Gastrocnemius medialis (tissue), 4 donors: ENCODE measurements at regions not wholly inside any gene's neighbourhood (a gene's known extent, or its start where the extent isn't known, plus 50 kb on each side); places are given as distances from the start of the nearest gene placed in this dataset.

Experiments used
- ATAC-seq, 2 donors: fragments of 150-250 bp; one replicate each; pipeline ENCODE4 v1.9.1; 2016
- DNase-seq, 2 donors: peaks; one replicate each; pipeline ENCODE4 v3.0.0-alpha.2; 2019
- H3K27ac ChIP-seq, 4 donors: fragments of 200-600 bp; sonication (generic); 1 replicate in 1 of 4; 2 replicates in 3 of 4; pipeline ENCODE4 v1.5.1; 2016 to 2018; ENCODE audit warnings: mild to moderate bottlenecking in 2 of 4, moderate library complexity in 1 of 4
- H3K27me3 ChIP-seq, 3 donors: fragments of 200-600 bp; sonication (generic) in 2 of 3; 1 replicate in 1 of 3; 2 replicates in 2 of 3; pipeline versions ENCODE4 v1.5.1 to v1.6.0; 2016 to 2019; ENCODE audit warnings: mild to moderate bottlenecking in 1 of 3, moderate library complexity in 1 of 3
- H3K36me3 ChIP-seq, 2 donors: fragments of 200-600 bp; sonication (generic) in 1 of 2; one replicate each; pipeline ENCODE4 v1.5.1; 2017 to 2018
- H3K4me1 ChIP-seq, 2 donors: fragments of 200-600 bp; sonication (generic) in 1 of 2; one replicate each; pipeline ENCODE4 v1.5.1; 2016 to 2017; ENCODE audit warnings: mild to moderate bottlenecking in 2 of 2
- H3K4me3 ChIP-seq, 4 donors: fragments of 200-600 bp; sonication (generic) in 3 of 4; 1 replicate in 1 of 4; 2 replicates in 3 of 4; pipeline ENCODE4 v1.5.1; 2016 to 2019; ENCODE audit warnings: mild to moderate bottlenecking in 2 of 4
- H3K9me3 ChIP-seq, 3 donors: fragments of 200-600 bp; sonication (generic) in 2 of 3; 1 replicate in 1 of 3; 2 replicates in 2 of 3; pipeline ENCODE4 v1.5.1; 2016 to 2019
- POLR2A ChIP-seq, 2 donors: fragments of 450-650 bp; IDR thresholded peaks; one replicate each; pipeline ENCODE4 v1.6.1; 2017; ENCODE audit warnings: antibody characterized with exemption in 2 of 2, mild to moderate bottlenecking in 2 of 2, moderate library complexity in 2 of 2
- in situ Hi-C, 4 donors: fragments of 200-750 bp; cut with MboI; loops; one replicate each; pipeline versions ENCODE4 v1.15.0 to v1.8.0; 2017; ENCODE audit warnings: low sequenced_read_pairs in 4 of 4
- intact Hi-C: fragments of 100-400 bp; cut with DNase I; formaldehyde crosslinking; loops from one replicate; pipeline ENCODE4 v1.15.1; 2023; ENCODE audit warnings: low total_unique reads
- TF ChIP-seq, protein P1 (sequence below), 5 experiments: fragments of 450-650 bp in 3 of 5; fragments of 200-600 bp in 2 of 5; sonication (generic) in 2 of 5; IDR thresholded peaks in 4 of 5; conservative IDR thresholded peaks in 1 of 5; 1 replicate in 4 of 5; 2 replicates in 1 of 5; pipeline ENCODE4 v1.5.1; 2016 to 2019; ENCODE audit warnings: antibody characterized with exemption in 5 of 5, mild to moderate bottlenecking in 3 of 5, moderate library complexity in 3 of 5

DNA sequence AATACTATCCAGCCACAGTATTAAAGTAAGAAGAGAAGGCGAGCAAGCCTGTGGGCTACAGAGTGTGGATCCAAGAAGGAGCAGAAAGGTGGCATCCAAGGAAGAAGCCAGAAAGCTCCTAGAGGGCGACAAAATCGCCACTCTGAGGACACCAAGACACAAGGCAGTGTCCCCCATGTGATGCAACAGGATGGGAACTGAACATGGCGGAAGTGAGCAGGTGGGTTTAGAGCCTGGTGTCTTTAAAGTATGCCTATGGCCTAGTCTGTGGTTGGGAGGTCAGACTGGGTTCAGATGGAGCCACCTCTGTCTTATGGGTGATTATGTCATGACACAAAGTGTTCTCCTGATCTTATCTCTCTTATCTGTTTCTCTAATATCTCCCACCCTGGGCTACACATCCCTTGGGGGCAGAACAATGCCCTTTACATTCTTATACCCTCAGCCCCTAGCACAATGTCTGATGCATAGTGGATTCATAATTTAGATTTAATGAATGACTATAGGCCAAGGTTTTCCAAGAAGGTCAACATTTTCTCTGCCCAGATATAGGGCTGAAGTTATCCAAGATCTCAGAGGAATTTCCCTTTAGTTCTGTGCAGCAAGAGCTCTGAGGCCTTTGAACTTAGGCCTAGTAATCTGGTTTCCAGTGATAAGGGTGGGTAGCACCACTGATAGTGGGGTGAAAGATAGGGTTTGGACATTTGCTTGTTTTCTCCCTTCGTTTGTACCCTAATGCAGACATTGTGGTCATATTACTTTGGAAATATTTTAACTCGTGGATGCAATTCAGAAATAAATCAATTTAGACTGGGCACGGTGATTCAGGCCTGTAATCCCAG lies 167.3 kb upstream of the AKIRIN2 start:
- H3K27me3 ChIP-seq: no peaks in the 10 kb centered on the region
- no peak for ATAC-seq
- H3K4me3 ChIP-seq: no peak overlapping the region
- intact Hi-C loops (no loop called here), in situ Hi-C loops (no loop called here)
- no peak for DNase-seq
- TF ChIP-seq POLR2A (IDR thresholded peaks at IDR 0.05): no peak
- TF ChIP-seq, protein P1, sequence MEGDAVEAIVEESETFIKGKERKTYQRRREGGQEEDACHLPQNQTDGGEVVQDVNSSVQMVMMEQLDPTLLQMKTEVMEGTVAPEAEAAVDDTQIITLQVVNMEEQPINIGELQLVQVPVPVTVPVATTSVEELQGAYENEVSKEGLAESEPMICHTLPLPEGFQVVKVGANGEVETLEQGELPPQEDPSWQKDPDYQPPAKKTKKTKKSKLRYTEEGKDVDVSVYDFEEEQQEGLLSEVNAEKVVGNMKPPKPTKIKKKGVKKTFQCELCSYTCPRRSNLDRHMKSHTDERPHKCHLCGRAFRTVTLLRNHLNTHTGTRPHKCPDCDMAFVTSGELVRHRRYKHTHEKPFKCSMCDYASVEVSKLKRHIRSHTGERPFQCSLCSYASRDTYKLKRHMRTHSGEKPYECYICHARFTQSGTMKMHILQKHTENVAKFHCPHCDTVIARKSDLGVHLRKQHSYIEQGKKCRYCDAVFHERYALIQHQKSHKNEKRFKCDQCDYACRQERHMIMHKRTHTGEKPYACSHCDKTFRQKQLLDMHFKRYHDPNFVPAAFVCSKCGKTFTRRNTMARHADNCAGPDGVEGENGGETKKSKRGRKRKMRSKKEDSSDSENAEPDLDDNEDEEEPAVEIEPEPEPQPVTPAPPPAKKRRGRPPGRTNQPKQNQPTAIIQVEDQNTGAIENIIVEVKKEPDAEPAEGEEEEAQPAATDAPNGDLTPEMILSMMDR (IDR thresholded peaks at IDR 0.05 in 4 of 5, conservative IDR thresholded peaks at IDR 0.05 in 1 of 5): no peak
- H3K9me3 ChIP-seq: no peaks in the 10 kb centered on the region
- H3K36me3 ChIP-seq: no peaks in the 10 kb centered on the region
- H3K27ac ChIP-seq: no peak overlapping the region
- peaks cover 0 to 3% of the 10 kb centered on the region in 2 donors for H3K4me1 ChIP-seq

DNA sequence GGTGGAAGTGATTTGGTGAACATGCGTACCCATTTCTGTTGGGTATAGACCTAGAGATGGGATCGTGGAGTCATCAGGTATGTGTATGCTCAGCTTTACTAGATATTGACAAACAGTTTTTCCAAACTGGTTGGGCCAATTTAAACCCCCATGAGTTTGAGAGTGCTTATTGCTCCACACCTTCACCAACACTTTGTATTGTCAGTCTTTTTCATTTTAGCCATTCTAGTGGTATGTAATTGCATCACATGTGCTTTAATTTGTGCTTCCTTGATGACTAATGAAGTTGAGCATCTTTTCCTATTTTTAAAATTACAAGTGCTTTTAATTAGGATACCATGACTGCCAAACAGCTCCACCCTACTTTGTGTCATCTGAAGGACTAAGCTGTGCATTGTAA lies 158.9 kb upstream of the AKIRIN2 start:
- H3K27ac ChIP-seq: no peak overlapping the region
- no peak for ATAC-seq
- in situ Hi-C loops: no loop called here

GRCh38 chr6:87858440-87858839 lies 156.4 kb upstream of the AKIRIN2 start:
- ATAC-seq: no peak

More for the DNA sequence above, 158.9 kb upstream of the AKIRIN2 start:
- Histone ChIP-seq H3K9me3 (no peaks in the 10 kb centered on the region), H3K4me3 (no peak overlapping the region), H3K4me1 (no peaks in the 10 kb centered on the region), H3K27me3 (no peaks in the 10 kb centered on the region), H3K36me3 (no peaks in the 10 kb centered on the region)
- DNase-seq: no peak
- intact Hi-C loops: no loop called here
- TF ChIP-seq, protein P1 (IDR thresholded peaks at IDR 0.05 in 4 of 5, conservative IDR thresholded peaks at IDR 0.05 in 1 of 5): no peak
- no peak for TF ChIP-seq POLR2A (IDR thresholded peaks at IDR 0.05)

DNA sequence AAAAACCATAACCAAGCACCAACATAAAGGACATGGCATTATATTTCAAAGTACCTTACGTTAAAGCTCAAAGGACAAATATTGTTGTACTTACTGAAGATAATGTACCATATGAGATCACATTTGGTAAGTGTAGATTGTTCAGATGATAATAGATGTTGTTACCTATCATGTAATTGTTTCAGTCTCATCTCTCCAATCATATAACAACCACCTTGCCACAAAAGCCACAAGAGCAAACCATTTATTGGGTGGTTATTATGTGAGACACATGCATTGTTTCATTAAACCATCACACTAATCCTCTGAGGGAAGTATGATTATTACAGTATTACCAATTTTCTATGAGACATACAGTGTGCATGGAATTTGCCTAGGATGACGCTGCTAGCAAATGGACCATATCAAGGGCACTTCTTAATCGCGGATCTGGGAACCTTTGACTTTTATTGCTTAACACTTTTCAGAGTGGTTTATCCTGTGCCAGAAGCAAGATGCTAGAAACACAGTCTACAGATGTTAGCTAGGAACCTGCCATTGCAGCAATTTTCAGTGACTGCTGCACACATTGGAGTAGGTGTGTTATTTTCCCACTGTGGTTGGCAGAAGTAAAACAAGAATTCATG lies 149.8 kb upstream of the AKIRIN2 start:
- no peak overlapping the region for H3K4me3 ChIP-seq
- H3K4me1 ChIP-seq: no peaks in the 10 kb centered on the region
- in situ Hi-C loops: no loop called here
- H3K9me3 ChIP-seq: no peaks in the 10 kb centered on the region
- H3K27ac ChIP-seq: no peak overlapping the region
- no peak for TF ChIP-seq POLR2A (IDR thresholded peaks at IDR 0.05)
- TF ChIP-seq, protein P1 (IDR thresholded peaks at IDR 0.05 in 4 of 5, conservative IDR thresholded peaks at IDR 0.05 in 1 of 5): no peak
- ATAC-seq: no peak
- no peaks in the 10 kb centered on the region for H3K27me3 ChIP-seq
- no peak for DNase-seq
- intact Hi-C loops: no loop called here
- H3K36me3 ChIP-seq: no peaks in the 10 kb centered on the region

More at GRCh38 chr6:87858440-87858839, 156.4 kb upstream of the AKIRIN2 start:
- in situ Hi-C loops: no loop called here
- intact Hi-C loops: no loop called here
- TF ChIP-seq, protein P1 (IDR thresholded peaks at IDR 0.05 in 4 of 5, conservative IDR thresholded peaks at IDR 0.05 in 1 of 5): no peak
- TF ChIP-seq POLR2A (IDR thresholded peaks at IDR 0.05): no peak
- no peaks in the 10 kb centered on the region for H3K9me3 ChIP-seq
- no peaks in the 10 kb centered on the region for H3K36me3 ChIP-seq
- H3K4me1 ChIP-seq: no peaks in the 10 kb centered on the region
- no peaks in the 10 kb centered on the region for H3K27me3 ChIP-seq
- DNase-seq: no peak
- H3K27ac ChIP-seq: no peak overlapping the region
- H3K4me3 ChIP-seq: no peak overlapping the region
